Activated CD8-positive, alpha-beta T cell treated with anti-CD3 and anti-CD28 coated beads, Interleukin-2, amount 10 ng/mL, durations not matched to agents 7 days and 5 days (primary cell): ENCODE measurements at regions not wholly inside any gene's neighbourhood (a gene's known extent, or its start where the extent isn't known, plus 50 kb on each side); places are given as distances from the start of the nearest gene placed in this dataset.

ENCODE experiments used
- ATAC-seq: fragments of 150-1000 bp; cut with Tn5 transposase; one replicate; pipeline ENCODE4 v1.10.0; 2021; ENCODE audit warnings: moderate library complexity
- CTCF ChIA-PET: fragments of 350-600 bp; sonication (Branson Sonifier 250); formaldehyde crosslinking; loops from one replicate; lab custom pipeline; 2021; ENCODE audit warnings: antibody characterized with exemption; lab: Charles Lee
- POLR2A ChIA-PET: fragments of 350-600 bp; sonication (Branson Sonifier 250); formaldehyde crosslinking; loops from one replicate; lab custom pipeline; 2021; ENCODE audit warnings: antibody characterized with exemption; lab: Charles Lee
- DNase-seq: peaks from one replicate; pipeline ENCODE4 v3.0.0-alpha.2; 2020
- H3K27ac Mint-ChIP-seq: one replicate; pipeline ENCODE4 v1.8.0; 2021; ENCODE audit warnings: mild to moderate bottlenecking, mixed read lengths
- H3K27me3 Mint-ChIP-seq: one replicate; pipeline ENCODE4 v1.8.0; 2021; ENCODE audit warnings: low read depth, mixed read lengths
- H3K36me3 Mint-ChIP-seq: one replicate; pipeline ENCODE4 v1.8.0; 2021; ENCODE audit warnings: low read depth, mixed read lengths
- H3K4me1 Mint-ChIP-seq: one replicate; pipeline ENCODE4 v1.8.0; 2021; ENCODE audit warnings: low read depth, mixed read lengths
- H3K4me3 Mint-ChIP-seq: one replicate; pipeline ENCODE4 v1.8.0; 2021; ENCODE audit warnings: mild to moderate bottlenecking, mixed read lengths
- H3K9me3 Mint-ChIP-seq: one replicate; pipeline ENCODE4 v1.8.0; 2022; ENCODE audit warnings: mixed read lengths; ENCODE audit not compliant: insufficient read depth

DNA sequence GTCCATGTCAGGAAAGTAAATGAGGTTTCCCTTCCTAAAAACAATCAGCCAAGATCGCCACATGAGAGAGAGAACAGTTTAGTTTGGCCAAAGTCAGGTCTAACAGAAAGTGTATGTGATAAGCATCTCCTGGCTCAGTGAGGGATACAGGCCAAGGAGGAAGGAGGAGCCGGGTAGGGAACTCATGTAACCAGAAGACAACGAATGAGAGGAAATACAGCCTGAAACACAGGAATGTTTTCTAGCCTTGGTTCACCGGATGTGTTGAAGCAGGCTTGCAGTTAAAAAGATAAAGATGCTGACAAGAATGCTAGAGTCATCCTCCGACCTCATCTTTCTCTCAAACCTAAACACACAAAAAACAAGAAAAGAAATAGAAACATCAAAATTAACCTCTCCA lies 283.9 kb upstream of the SIX2 start:
- Mint-ChIP-seq H3K4me1 (no peaks in the 10 kb centered on the region), H3K27me3 (peaks cover 3% of the 10 kb centered on the region), H3K4me3 (no peak overlapping the region), H3K9me3 (no peaks in the 10 kb centered on the region), H3K27ac (no peak overlapping the region), H3K36me3 (no peaks in the 10 kb centered on the region)
- POLR2A ChIA-PET = no interaction called here
- no peak for ATAC-seq
- no peak for DNase-seq
- CTCF ChIA-PET = no interaction called here

- H3K36me3 Mint-ChIP-seq = no peaks in the 10 kb centered on the region
- H3K4me3 Mint-ChIP-seq = no peak overlapping the region
- H3K9me3 Mint-ChIP-seq = no peaks in the 10 kb centered on the region
- CTCF ChIA-PET = no interaction called here
- ATAC-seq = no peak
- no peak for DNase-seq
- no peak overlapping the region for H3K27ac Mint-ChIP-seq
- POLR2A ChIA-PET = no interaction called here
- H3K27me3 Mint-ChIP-seq = peaks cover 5% of the 10 kb centered on the region
- H3K4me1 Mint-ChIP-seq = no peaks in the 10 kb centered on the region
Measured at GRCh38 chr2:45291296-45291701, 282.0 kb upstream of the SIX2 start.

GRCh38 chr2:45289997-45290709 lies 280.9 kb upstream of the SIX2 start:
- peaks cover 9% of the 10 kb centered on the region for H3K27me3 Mint-ChIP-seq
- H3K4me3 Mint-ChIP-seq = no peak overlapping the region
- DNase-seq (no peak), ATAC-seq (no peak)
- no peak overlapping the region for H3K27ac Mint-ChIP-seq
- ChIA-PET CTCF (interaction anchor here (0.8 to 1.3 kb wide), 2 partner anchors 15 to 37 kb away, joined by 3 read pairs; no protein-coding TSS in a partner anchor), POLR2A (no interaction called here)
- H3K4me1 Mint-ChIP-seq = no peaks in the 10 kb centered on the region
- H3K9me3 Mint-ChIP-seq = no peaks in the 10 kb centered on the region
- no peaks in the 10 kb centered on the region for H3K36me3 Mint-ChIP-seq

DNA sequence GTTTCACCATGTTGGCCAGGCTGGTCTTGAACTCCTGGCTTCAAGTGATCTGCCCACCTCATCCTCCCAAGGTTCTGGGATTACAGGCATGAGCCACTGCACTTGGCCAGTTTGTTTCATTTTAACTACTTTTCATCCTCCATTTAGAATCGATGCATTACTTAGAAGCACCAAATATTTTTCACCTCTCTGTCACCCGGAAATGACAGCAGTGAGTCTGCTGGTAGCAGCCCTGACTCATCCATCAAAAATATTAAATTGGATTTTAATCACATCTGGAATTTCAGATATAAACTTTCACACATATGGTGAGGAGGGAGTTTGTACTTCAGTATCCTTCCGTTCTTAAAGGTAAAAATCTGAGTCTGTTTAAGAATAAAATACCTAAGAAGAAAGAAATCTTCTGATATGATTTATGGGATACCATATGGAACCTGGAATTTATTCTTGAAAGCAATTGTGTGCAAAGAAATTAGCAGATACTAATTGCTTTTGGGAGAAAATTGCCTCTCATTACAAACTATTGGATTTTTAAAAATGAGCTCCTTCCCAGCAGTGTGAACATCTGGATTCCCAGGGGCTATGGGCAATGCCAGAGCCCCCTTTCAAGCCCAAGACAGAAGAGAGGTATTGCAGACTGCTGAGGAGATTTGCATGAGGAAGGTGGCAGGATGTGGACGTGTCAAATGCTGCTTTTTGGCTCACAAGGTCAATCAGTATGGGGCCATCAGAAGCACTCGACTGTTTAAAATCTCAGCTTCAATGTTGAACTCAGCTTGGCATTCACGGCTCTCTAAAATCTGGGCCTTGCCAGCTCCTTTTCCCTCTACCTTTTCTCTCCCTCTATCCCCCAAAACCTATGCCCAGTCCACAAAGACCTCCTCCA lies 279.5 kb upstream of the SIX2 start:
- ChIA-PET CTCF (no interaction called here), POLR2A (no interaction called here)
- DNase-seq (no peak), ATAC-seq (no peak)
- H3K27me3 Mint-ChIP-seq = peaks cover 5% of the 10 kb centered on the region
- H3K4me3 Mint-ChIP-seq = no peak overlapping the region
- no peaks in the 10 kb centered on the region for H3K4me1 Mint-ChIP-seq
- no peak overlapping the region for H3K27ac Mint-ChIP-seq
- no peaks in the 10 kb centered on the region for H3K9me3 Mint-ChIP-seq
- H3K36me3 Mint-ChIP-seq = no peaks in the 10 kb centered on the region

- no peak overlapping the region for H3K27ac Mint-ChIP-seq
- no peaks in the 10 kb centered on the region for H3K4me1 Mint-ChIP-seq
- DNase-seq = no peak
- no peaks in the 10 kb centered on the region for H3K9me3 Mint-ChIP-seq
- no peaks in the 10 kb centered on the region for H3K36me3 Mint-ChIP-seq
- ATAC-seq = no peak
- CTCF ChIA-PET = no interaction called here
- POLR2A ChIA-PET = no interaction called here
- no peak overlapping the region for H3K4me3 Mint-ChIP-seq
- peaks cover 8% of the 10 kb centered on the region for H3K27me3 Mint-ChIP-seq
Measured at GRCh38 chr2:45287045-45287444, 277.8 kb upstream of the SIX2 start.

GRCh38 chr2:45285771-45286390 lies 276.6 kb upstream of the SIX2 start:
- Mint-ChIP-seq H3K27me3 (peaks cover 8% of the 10 kb centered on the region), H3K4me3 (no peak overlapping the region), H3K9me3 (no peaks in the 10 kb centered on the region), H3K4me1 (no peaks in the 10 kb centered on the region), H3K27ac (no peak overlapping the region), H3K36me3 (no peaks in the 10 kb centered on the region)
- no peak for ATAC-seq
- CTCF ChIA-PET = no interaction called here
- no peak for DNase-seq
- POLR2A ChIA-PET = no interaction called here

GRCh38 chr2:45285311-45285710 lies 276.1 kb upstream of the SIX2 start:
- Mint-ChIP-seq H3K27me3 (peaks cover 8% of the 10 kb centered on the region), H3K4me3 (no peak overlapping the region), H3K27ac (no peak overlapping the region), H3K9me3 (no peaks in the 10 kb centered on the region), H3K4me1 (no peaks in the 10 kb centered on the region), H3K36me3 (no peaks in the 10 kb centered on the region)
- DNase-seq (no peak), ATAC-seq (no peak)
- ChIA-PET CTCF (no interaction called here), POLR2A (no interaction called here)

DNA sequence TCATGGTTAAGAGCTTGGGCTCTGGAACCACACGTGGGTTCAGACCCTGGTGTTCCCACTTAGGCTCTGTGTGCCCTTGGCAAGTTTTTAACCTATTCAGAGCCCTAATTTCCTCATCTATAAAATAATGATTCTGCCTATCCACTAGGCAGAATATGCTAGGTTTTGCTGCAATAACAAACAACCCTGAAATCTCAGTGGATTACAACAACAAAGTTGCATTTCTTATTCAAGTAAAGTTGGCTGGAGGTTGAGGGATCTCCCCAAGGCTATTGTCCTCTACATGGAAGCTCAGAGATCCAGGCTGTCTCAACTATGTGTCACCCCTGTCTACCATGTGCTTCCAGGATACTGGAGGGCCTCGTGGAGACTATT lies 275.4 kb upstream of the SIX2 start:
- Mint-ChIP-seq H3K4me1 (no peaks in the 10 kb centered on the region), H3K9me3 (no peaks in the 10 kb centered on the region), H3K27ac (no peak overlapping the region), H3K36me3 (no peaks in the 10 kb centered on the region), H3K27me3 (peaks cover 8% of the 10 kb centered on the region), H3K4me3 (no peak overlapping the region)
- DNase-seq (no peak), ATAC-seq (no peak)
- ChIA-PET POLR2A (no interaction called here), CTCF (no interaction called here)

GRCh38 chr2:45283764-45284620 lies 274.7 kb upstream of the SIX2 start:
- no peaks in the 10 kb centered on the region for H3K9me3 Mint-ChIP-seq
- no peaks in the 10 kb centered on the region for H3K36me3 Mint-ChIP-seq
- no peak overlapping the region for H3K4me3 Mint-ChIP-seq
- H3K27me3 Mint-ChIP-seq = peaks cover 8% of the 10 kb centered on the region
- no peaks in the 10 kb centered on the region for H3K4me1 Mint-ChIP-seq
- CTCF ChIA-PET = no interaction called here
- POLR2A ChIA-PET = no interaction called here
- no peak for ATAC-seq
- no peak overlapping the region for H3K27ac Mint-ChIP-seq
- no peak for DNase-seq

DNA sequence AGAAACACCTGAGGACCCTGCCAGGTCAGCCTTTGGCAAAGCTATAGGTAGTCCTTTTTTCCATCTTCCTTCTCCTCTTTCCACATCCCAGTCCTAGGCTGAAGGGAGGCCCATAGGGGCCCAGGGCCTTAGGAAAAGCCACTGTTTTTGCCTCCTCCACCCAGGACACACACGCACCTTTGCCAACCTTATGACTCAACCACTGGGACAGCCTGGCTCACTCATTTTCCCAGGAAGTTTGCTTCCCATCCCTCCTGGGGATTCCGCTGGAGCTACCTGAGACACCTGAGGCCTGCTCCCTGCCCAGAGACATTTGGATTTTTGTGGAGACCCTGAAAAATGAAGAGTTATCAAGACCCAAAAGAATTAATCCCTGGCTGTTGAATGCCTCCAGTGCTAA lies 273.4 kb upstream of the SIX2 start:
- Mint-ChIP-seq H3K36me3 (no peaks in the 10 kb centered on the region), H3K4me1 (no peaks in the 10 kb centered on the region), H3K4me3 (no peak overlapping the region), H3K27me3 (peaks cover 9% of the 10 kb centered on the region), H3K9me3 (no peaks in the 10 kb centered on the region), H3K27ac (no peak overlapping the region)
- ChIA-PET POLR2A (no interaction called here), CTCF (no interaction called here)
- ATAC-seq (no peak), DNase-seq (no peak)

GRCh38 chr2:45281311-45281710 lies 272.1 kb upstream of the SIX2 start:
- ChIA-PET POLR2A (no interaction called here), CTCF (no interaction called here)
- Mint-ChIP-seq H3K9me3 (no peaks in the 10 kb centered on the region), H3K36me3 (no peaks in the 10 kb centered on the region), H3K4me1 (no peaks in the 10 kb centered on the region), H3K4me3 (no peak overlapping the region), H3K27ac (no peak overlapping the region), H3K27me3 (peaks cover 9% of the 10 kb centered on the region)
- no peak for ATAC-seq
- no peak for DNase-seq
